Neutrophil (primary cell): ENCODE measurements at regions not wholly inside any gene's neighbourhood (a gene's known extent, or its start where the extent isn't known, plus 50 kb on each side); places are given as distances from the start of the nearest gene placed in this dataset.

Experiments used
- H3K27ac ChIP-seq: fragments of 200-600 bp; sonication (generic); 2 replicates; pipeline ENCODE4 v1.5.1; 2016; ENCODE audit warnings: mild to moderate bottlenecking, moderate library complexity
- H3K27me3 ChIP-seq: fragments of 200-600 bp; sonication (generic); 2 replicates; pipeline ENCODE4 v1.6.0; 2016; ENCODE audit warnings: mild to moderate bottlenecking
- H3K36me3 ChIP-seq: fragments of 200-600 bp; sonication (generic); 2 replicates; pipeline ENCODE4 v1.5.1; 2017
- H3K4me1 ChIP-seq, 2 experiments: fragments of 200-600 bp in 1 of 2; sonication (generic) in 1 of 2; 1 replicate in 1 of 2; 2 replicates in 1 of 2; pipeline versions ENCODE4 v1.5.1 to v1.6.1; 2013 to 2016; ENCODE audit warnings: low read depth in 1 of 2, low read length in 1 of 2, mild to moderate bottlenecking in 1 of 2, moderate library complexity in 1 of 2; ENCODE audit not compliant: control insufficient read depth in 1 of 2, insufficient read depth in 1 of 2
- H3K4me3 ChIP-seq, 2 experiments: fragments of 200-600 bp in 1 of 2; sonication (generic) in 1 of 2; 1 replicate in 1 of 2; 2 replicates in 1 of 2; pipeline ENCODE4 v1.5.1; 2013 to 2016; ENCODE audit warnings: low read depth in 1 of 2, low read length in 1 of 2, mild to moderate bottlenecking in 1 of 2, moderate library complexity in 1 of 2
- H3K9me3 ChIP-seq: fragments of 200-600 bp; sonication (generic); 2 replicates; pipeline ENCODE4 v1.5.1; 2016
- TF ChIP-seq, protein P1 (sequence below): fragments of 200-600 bp; sonication (generic); IDR thresholded peaks from 2 replicates; pipeline ENCODE4 v1.5.1; 2016; ENCODE audit warnings: antibody characterized with exemption

DNA sequence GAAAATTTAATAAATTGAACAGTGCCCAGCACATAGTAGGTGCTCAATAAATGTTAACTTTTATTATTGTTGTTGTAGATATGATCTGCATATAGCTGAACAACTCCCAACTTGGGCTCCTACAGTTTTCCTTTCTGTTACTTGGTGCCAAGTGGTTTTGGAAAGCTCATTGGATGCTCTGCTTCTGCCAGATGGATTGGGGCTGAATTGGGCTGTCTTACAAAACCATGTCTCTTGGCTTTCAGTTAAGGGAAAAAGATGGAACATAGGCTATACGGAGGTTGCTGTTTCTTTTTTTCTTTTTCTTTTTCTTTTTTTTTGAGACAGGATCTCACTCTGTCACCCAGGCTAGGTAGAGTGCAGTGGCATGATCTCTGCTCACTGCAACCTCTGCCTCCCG is 140.7 kb upstream of the PWP1 start:
- no peaks in the 10 kb centered on the region for H3K36me3 ChIP-seq
- TF ChIP-seq, protein P1, sequence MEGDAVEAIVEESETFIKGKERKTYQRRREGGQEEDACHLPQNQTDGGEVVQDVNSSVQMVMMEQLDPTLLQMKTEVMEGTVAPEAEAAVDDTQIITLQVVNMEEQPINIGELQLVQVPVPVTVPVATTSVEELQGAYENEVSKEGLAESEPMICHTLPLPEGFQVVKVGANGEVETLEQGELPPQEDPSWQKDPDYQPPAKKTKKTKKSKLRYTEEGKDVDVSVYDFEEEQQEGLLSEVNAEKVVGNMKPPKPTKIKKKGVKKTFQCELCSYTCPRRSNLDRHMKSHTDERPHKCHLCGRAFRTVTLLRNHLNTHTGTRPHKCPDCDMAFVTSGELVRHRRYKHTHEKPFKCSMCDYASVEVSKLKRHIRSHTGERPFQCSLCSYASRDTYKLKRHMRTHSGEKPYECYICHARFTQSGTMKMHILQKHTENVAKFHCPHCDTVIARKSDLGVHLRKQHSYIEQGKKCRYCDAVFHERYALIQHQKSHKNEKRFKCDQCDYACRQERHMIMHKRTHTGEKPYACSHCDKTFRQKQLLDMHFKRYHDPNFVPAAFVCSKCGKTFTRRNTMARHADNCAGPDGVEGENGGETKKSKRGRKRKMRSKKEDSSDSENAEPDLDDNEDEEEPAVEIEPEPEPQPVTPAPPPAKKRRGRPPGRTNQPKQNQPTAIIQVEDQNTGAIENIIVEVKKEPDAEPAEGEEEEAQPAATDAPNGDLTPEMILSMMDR: no peak
- no peaks in the 10 kb centered on the region for H3K27me3 ChIP-seq
- H3K4me1 ChIP-seq: peaks cover 0 to 20% of the 10 kb centered on the region in 2 experiments
- H3K4me3 ChIP-seq: no peak overlapping the region
- H3K27ac ChIP-seq: no peak overlapping the region
- H3K9me3 ChIP-seq: no peaks in the 10 kb centered on the region

DNA sequence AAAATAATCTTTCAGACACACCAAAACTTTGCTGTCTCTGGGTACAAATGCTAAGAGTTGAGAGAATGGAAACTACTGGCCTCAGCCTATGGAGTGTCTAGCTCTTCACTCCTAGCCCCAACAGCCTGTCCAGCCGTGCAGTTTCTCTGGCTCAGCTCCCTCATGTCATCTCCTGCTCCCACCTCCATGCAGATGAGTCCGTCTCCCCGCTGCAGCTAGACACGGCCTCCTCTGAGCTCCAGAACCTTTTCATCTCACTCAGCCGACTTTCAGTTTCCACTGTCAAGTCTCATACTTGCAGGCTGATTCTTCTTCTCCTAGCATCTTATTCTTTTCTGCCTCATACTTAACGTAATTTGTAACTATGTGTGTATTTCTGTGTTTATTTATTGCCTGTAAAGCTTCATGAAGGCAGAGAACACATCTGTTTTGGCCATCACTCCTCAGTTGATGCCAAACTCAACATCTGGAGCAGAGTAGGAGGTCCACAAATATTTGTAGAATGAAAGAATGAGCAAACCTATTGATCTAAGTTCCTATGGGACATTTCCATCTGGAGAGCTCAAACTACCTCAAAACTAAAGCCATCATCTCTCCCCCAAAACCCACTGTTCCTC is 139.8 kb upstream of the PWP1 start:
- TF ChIP-seq, protein P1: no peak
- H3K9me3 ChIP-seq: no peaks in the 10 kb centered on the region
- H3K4me3 ChIP-seq: no peak overlapping the region
- peak overlapping the region; percentile 56 for H3K27ac ChIP-seq
- H3K4me1 ChIP-seq: peaks cover 0 to 20% of the 10 kb centered on the region in 2 experiments
- no peaks in the 10 kb centered on the region for H3K36me3 ChIP-seq
- H3K27me3 ChIP-seq: no peaks in the 10 kb centered on the region

DNA sequence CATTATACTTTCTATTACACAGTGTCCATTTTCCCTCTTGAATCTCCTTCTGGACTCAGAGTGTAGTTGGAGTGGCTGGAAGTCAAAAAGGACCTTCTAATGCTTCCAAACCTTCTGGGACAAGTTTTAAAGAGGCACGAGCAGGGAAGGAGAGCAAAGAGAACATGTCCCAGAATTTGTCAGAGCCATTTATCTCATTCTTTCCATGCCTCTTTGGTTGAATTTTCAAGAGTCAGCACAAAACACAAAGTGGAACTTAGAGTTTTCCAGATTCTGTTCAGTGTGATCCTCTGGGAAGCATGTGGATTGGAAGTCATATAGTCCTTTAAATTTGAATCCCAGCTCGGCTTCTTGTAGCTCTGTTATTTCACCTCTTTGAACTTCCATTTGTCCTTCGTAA is 138.2 kb upstream of the PWP1 start:
- Histone ChIP-seq H3K27me3 (no peaks in the 10 kb centered on the region), H3K27ac (peak overlapping the region; percentile 56), H3K9me3 (no peaks in the 10 kb centered on the region), H3K36me3 (no peaks in the 10 kb centered on the region), H3K4me3 (no peak overlapping the region), H3K4me1 (peaks cover 0 to 20% of the 10 kb centered on the region in 2 experiments)
- TF ChIP-seq, protein P1: no peak

DNA sequence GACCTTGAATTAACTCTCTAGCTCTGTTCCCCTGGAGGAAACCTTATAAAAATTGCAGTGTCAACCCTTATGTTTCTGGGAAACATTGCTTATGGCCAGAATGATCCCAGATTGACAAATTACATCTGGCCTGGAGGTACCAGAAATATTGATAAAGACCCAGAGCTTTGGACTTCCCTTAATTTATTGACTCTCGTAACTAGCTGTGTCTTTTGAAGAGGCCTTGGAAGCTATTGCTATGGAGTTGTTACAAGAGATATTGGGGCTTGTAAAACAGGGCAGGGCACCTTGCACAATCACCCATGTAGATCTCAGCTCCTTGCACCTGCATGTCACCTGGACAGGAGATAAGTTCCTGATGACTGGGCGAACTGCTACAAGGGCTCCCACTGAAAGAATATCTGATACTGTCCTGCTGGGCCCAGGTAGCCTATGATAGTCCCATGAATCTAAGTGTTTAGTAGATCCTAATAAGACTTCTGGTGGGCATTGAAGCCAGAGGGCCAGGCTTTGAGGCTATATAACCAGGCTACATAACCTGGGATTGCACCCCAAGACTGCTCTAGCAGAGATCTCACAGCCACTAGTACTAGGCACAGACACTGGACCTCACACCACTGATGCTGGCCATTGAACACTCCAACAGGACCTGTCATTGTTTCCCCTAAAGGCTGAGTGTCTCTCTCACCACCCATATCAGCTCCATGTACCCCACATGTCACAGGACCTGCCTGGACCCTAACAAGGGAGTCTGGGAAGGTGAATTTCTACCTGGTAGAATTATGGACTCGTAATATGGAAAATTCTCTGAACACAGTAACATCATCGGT is 135.7 kb upstream of the PWP1 start:
- peaks cover 0 to 20% of the 10 kb centered on the region in 2 experiments for H3K4me1 ChIP-seq
- H3K27ac ChIP-seq: no peak overlapping the region
- H3K4me3 ChIP-seq: no peak overlapping the region
- H3K36me3 ChIP-seq: no peaks in the 10 kb centered on the region
- no peaks in the 10 kb centered on the region for H3K9me3 ChIP-seq
- TF ChIP-seq, protein P1: no peak
- H3K27me3 ChIP-seq: no peaks in the 10 kb centered on the region

DNA sequence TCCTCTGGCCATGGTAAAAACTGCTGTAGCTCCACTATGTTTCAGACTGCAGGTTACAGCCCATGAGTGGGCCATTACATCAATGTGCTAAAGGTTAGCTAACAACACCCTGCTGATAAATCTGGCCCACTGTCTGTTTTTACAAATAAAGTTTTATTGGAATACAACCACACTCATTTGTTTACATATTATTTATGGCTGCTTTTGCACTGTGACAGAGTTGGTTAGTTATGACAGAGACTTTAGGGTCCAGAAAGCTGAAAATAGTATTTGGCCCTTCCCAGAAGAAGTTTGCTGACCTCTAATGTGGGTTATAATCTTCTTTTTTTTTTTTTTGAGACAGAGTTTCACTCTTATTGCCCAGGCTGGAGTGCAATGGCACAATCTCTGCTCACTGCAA is 134.2 kb upstream of the PWP1 start:
- no peaks in the 10 kb centered on the region for H3K9me3 ChIP-seq
- peaks cover 0 to 20% of the 10 kb centered on the region in 2 experiments for H3K4me1 ChIP-seq
- H3K27me3 ChIP-seq: no peaks in the 10 kb centered on the region
- no peaks in the 10 kb centered on the region for H3K36me3 ChIP-seq
- TF ChIP-seq, protein P1: no peak
- H3K27ac ChIP-seq: no peak overlapping the region
- no peak overlapping the region for H3K4me3 ChIP-seq
